ENCODE measurements at regions not wholly inside any gene's neighbourhood (a gene's known extent, or its start where the extent isn't known, plus 50 kb on each side); places are given as distances from the start of the nearest gene placed in this dataset.
A peak's percentile ranks its signal among the peaks of the same experiment; 100 is the strongest.

- no peak for DNase-seq
Measured at GRCh38 chr2:22290909-22291473, 1094.0 kb upstream of the KLHL29 start.

- DNase-seq = no peak
Measured at GRCh38 chr2:22301228-22301627, 1083.8 kb upstream of the KLHL29 start.

- no peak for DNase-seq
Measured at GRCh38 chr2:22326250-22326649, 1058.7 kb upstream of the KLHL29 start.

- DNase-seq = no peak
Measured at GRCh38 chr2:22329211-22330154, 1055.5 kb upstream of the KLHL29 start.

GRCh38 chr2:22336414-22336813, 1048.6 kb upstream of the KLHL29 start:
- no peak for DNase-seq

GRCh38 chr2:22340716-22341115, 1044.3 kb upstream of the KLHL29 start:
- no peak for DNase-seq

- DNase-seq = no peak
Measured at GRCh38 chr2:22347306-22347705, 1037.7 kb upstream of the KLHL29 start.

- no peak for DNase-seq
Measured at GRCh38 chr2:22350621-22351020, 1034.4 kb upstream of the KLHL29 start.

- DNase-seq = peak; percentile 40 to 58
Measured at GRCh38 chr2:22355816-22356433, 1029.1 kb upstream of the KLHL29 start.

GRCh38 chr2:22359071-22359672, 1025.8 kb upstream of the KLHL29 start:
- no peak for DNase-seq

- DNase-seq = no peak
Measured at GRCh38 chr2:22360735-22361374, 1024.1 kb upstream of the KLHL29 start.

GRCh38 chr2:22361571-22361970, 1023.4 kb upstream of the KLHL29 start:
- DNase-seq = no peak

GRCh38 chr2:22375096-22375495, 1009.9 kb upstream of the KLHL29 start:
- no peak for DNase-seq

- DNase-seq = no peak
Measured at GRCh38 chr2:22377268-22377667, 1007.7 kb upstream of the KLHL29 start.

- DNase-seq = no peak
Measured at GRCh38 chr2:22382479-22383169, 1002.4 kb upstream of the KLHL29 start.

GRCh38 chr2:22397847-22398246, 987.1 kb upstream of the KLHL29 start:
- no peak for DNase-seq

GRCh38 chr2:22403748-22404147, 981.2 kb upstream of the KLHL29 start:
- DNase-seq = no peak

GRCh38 chr2:22406625-22407024, 978.4 kb upstream of the KLHL29 start:
- no peak for DNase-seq

- no peak for DNase-seq
Measured at GRCh38 chr2:22420076-22420475, 964.9 kb upstream of the KLHL29 start.

GRCh38 chr2:22442051-22442450, 942.9 kb upstream of the KLHL29 start:
- no peak for DNase-seq

GRCh38 chr2:22444281-22444680, 940.7 kb upstream of the KLHL29 start:
- DNase-seq = no peak

- no peak for DNase-seq
Measured at GRCh38 chr2:22449696-22450095, 935.3 kb upstream of the KLHL29 start.

All from stimulated activated CD4-positive, alpha-beta T cell treated with anti-CD3 and anti-CD28 coated beads, Interleukin-2, amount 100 ng/mL, for 24 hours (primary cell).